Cardiac muscle cell (in vitro differentiated cells and primary cell): ENCODE measurements at regions not wholly inside any gene's neighbourhood (a gene's known extent, or its start where the extent isn't known, plus 50 kb on each side); places are given as distances from the start of the nearest gene placed in this dataset.
A peak's percentile ranks its signal among the peaks of the same experiment; 100 is the strongest.
"Not testable (repeated sequence)": the region's sequence is repeated elsewhere in the genome, so short reads cannot be mapped to it uniquely, and the experiment has no call there.

ENCODE experiments used
- DNase-seq, 2 donors: peaks; one replicate each; pipeline versions ENCODE4 v3.0.0 to v3.0.0-alpha.2; 2010 to 2017; ENCODE audit warnings: low read depth in 1 of 2, low spot score in 1 of 2
- H3K27ac ChIP-seq: fragments of 200-600 bp; sonication (generic); 2 replicates; pipeline ENCODE4 v1.5.1; 2016
- H3K27me3 ChIP-seq: fragments of 200-600 bp; sonication (generic); 2 replicates; pipeline ENCODE4 v1.6.0; 2016; ENCODE audit warnings: control low read depth
- H3K36me3 ChIP-seq: fragments of 200-600 bp; sonication (generic); 2 replicates; pipeline ENCODE4 v1.5.1; 2016; ENCODE audit warnings: control low read depth
- H3K4me1 ChIP-seq: fragments of 200-600 bp; sonication (generic); 2 replicates; pipeline ENCODE4 v1.8.1; 2017; ENCODE audit warnings: low read depth, mild to moderate bottlenecking, mixed run types
- H3K4me3 ChIP-seq: fragments of 200-600 bp; sonication (generic); 2 replicates; pipeline ENCODE4 v1.5.1; 2016; ENCODE audit warnings: mild to moderate bottlenecking
- H3K9me3 ChIP-seq: fragments of 200-600 bp; sonication (generic); 2 replicates; pipeline ENCODE4 v1.5.1; 2017; ENCODE audit warnings: low read depth, mild to moderate bottlenecking, control low read depth
- CTCF ChIP-seq: IDR thresholded peaks from 2 replicates; pipeline ENCODE4 v1.5.1; 2012; ENCODE audit warnings: low read depth, mild to moderate bottlenecking, low read length

- DNase-seq: no peak
- Histone ChIP-seq H3K27me3 (no peaks in the 10 kb centered on the region), H3K27ac (no peak overlapping the region), H3K4me3 (no peak overlapping the region), H3K9me3 (no peaks in the 10 kb centered on the region), H3K4me1 (no peaks in the 10 kb centered on the region), H3K36me3 (no peaks in the 10 kb centered on the region)
- TF ChIP-seq CTCF: no peak
These were observed 213.4 kb upstream of the REG3G start for GRCh38 chr2:78811955-78812610.

- H3K27me3 ChIP-seq: no peaks in the 10 kb centered on the region
These were observed 211.0 kb upstream of the REG3G start for GRCh38 chr2:78814331-78814986.

GRCh38 chr2:78817430-78817829, 208.1 kb upstream of the REG3G start:
- TF ChIP-seq CTCF: no peak
- Histone ChIP-seq H3K36me3 (no peaks in the 10 kb centered on the region), H3K4me3 (no peak overlapping the region), H3K27me3 (no peaks in the 10 kb centered on the region), H3K4me1 (no peaks in the 10 kb centered on the region), H3K9me3 (no peaks in the 10 kb centered on the region), H3K27ac (no peak overlapping the region)
- DNase-seq: no peak

More at GRCh38 chr2:78814331-78814986, 211.0 kb upstream of the REG3G start:
- no peak for DNase-seq
- Histone ChIP-seq H3K36me3 (no peaks in the 10 kb centered on the region), H3K4me1 (no peaks in the 10 kb centered on the region), H3K27ac (no peak overlapping the region), H3K4me3 (no peak overlapping the region), H3K9me3 (no peaks in the 10 kb centered on the region)
- TF ChIP-seq CTCF: no peak

GRCh38 chr2:78832481-78832880, 193.0 kb upstream of the REG3G start:
- TF ChIP-seq CTCF: no peak
- H3K9me3 ChIP-seq: no peaks in the 10 kb centered on the region
- no peaks in the 10 kb centered on the region for H3K4me1 ChIP-seq
- H3K27ac ChIP-seq: no peak overlapping the region
- no peak for DNase-seq
- no peaks in the 10 kb centered on the region for H3K27me3 ChIP-seq
- no peaks in the 10 kb centered on the region for H3K36me3 ChIP-seq
- no peak overlapping the region for H3K4me3 ChIP-seq

- DNase-seq: peak in 1 of 2 donors; percentile 2
- Histone ChIP-seq H3K36me3 (no peaks in the 10 kb centered on the region), H3K4me3 (no peak overlapping the region), H3K27ac (no peak overlapping the region), H3K9me3 (no peaks in the 10 kb centered on the region), H3K27me3 (no peaks in the 10 kb centered on the region), H3K4me1 (no peaks in the 10 kb centered on the region)
- TF ChIP-seq CTCF: no peak
These were observed 186.2 kb upstream of the REG3G start for GRCh38 chr2:78839259-78839658.

GRCh38 chr2:78840311-78840710, 185.2 kb upstream of the REG3G start:
- not testable (repeated sequence) for H3K9me3 ChIP-seq, H3K4me1 ChIP-seq, H3K36me3 ChIP-seq, H3K27ac ChIP-seq, H3K27me3 ChIP-seq, H3K4me3 ChIP-seq, DNase-seq
